ENCODE measurements at regions not wholly inside any gene's neighbourhood (a gene's known extent, or its start where the extent isn't known, plus 50 kb on each side); places are given as distances from the start of the nearest gene placed in this dataset.

GRCh38 chr6:14655201-14656061 is 537.9 kb downstream of the CD83 start:
- DNase-seq: no peak
- H3K4me1 ChIP-seq: peaks cover 12% of the 10 kb centered on the region
- intact Hi-C loops (cut with DNase I): no loop called here
- no peaks in the 10 kb centered on the region for H3K27me3 ChIP-seq (ENCODE audit: insufficient read depth in 3 of 3, low read length in 2 of 3)
- no peaks in the 10 kb centered on the region for H3K36me3 ChIP-seq (ENCODE audit: insufficient read depth in 1 of 2, low read depth in 1 of 2)
- H3K27ac ChIP-seq: no peak overlapping the region
- H3K9me3 ChIP-seq: no peaks in the 10 kb centered on the region
- WGBS, 3 donors: 45 to 62% (median 48%) methylated on average over 16 of the region's 16 CpGs
- H3K4me3 ChIP-seq: no peak overlapping the region
- TF ChIP-seq CTCF (IDR thresholded peaks at IDR 0.05): no peak
- ATAC-seq: peak in 3 of 4 donors; percentile 46 to 69 (median 60)

GRCh38 chr6:14656078-14656521 is 538.5 kb downstream of the CD83 start:
- H3K9me3 ChIP-seq: no peaks in the 10 kb centered on the region
- H3K4me3 ChIP-seq: no peak overlapping the region
- TF ChIP-seq CTCF (IDR thresholded peaks at IDR 0.05): no peak
- no peak for DNase-seq
- WGBS, 3 donors: 26 to 36% (median 28%) methylated on average over 4 of the region's 4 CpGs
- intact Hi-C loops (cut with DNase I): no loop called here
- H3K27me3 ChIP-seq (ENCODE audit: insufficient read depth in 3 of 3, low read length in 2 of 3): no peaks in the 10 kb centered on the region
- H3K36me3 ChIP-seq (ENCODE audit: insufficient read depth in 1 of 2, low read depth in 1 of 2): no peaks in the 10 kb centered on the region
- H3K27ac ChIP-seq: no peak overlapping the region
- H3K4me1 ChIP-seq: peaks cover 12% of the 10 kb centered on the region
- no peak for ATAC-seq

GRCh38 chr6:14656649-14657048 is 539.1 kb downstream of the CD83 start:
- TF ChIP-seq CTCF (IDR thresholded peaks at IDR 0.05): no peak
- H3K27ac ChIP-seq: no peak overlapping the region
- 57 to 80% (median 70%) methylated on average over 4 of the region's 4 CpGs for WGBS, 3 donors
- H3K4me3 ChIP-seq: no peak overlapping the region
- no peaks in the 10 kb centered on the region for H3K27me3 ChIP-seq (ENCODE audit: insufficient read depth in 3 of 3, low read length in 2 of 3)
- no peak for DNase-seq
- peaks cover 12% of the 10 kb centered on the region for H3K4me1 ChIP-seq
- intact Hi-C loops (cut with DNase I): no loop called here
- ATAC-seq: no peak
- no peaks in the 10 kb centered on the region for H3K9me3 ChIP-seq
- H3K36me3 ChIP-seq (ENCODE audit: insufficient read depth in 1 of 2, low read depth in 1 of 2): no peaks in the 10 kb centered on the region

DNA sequence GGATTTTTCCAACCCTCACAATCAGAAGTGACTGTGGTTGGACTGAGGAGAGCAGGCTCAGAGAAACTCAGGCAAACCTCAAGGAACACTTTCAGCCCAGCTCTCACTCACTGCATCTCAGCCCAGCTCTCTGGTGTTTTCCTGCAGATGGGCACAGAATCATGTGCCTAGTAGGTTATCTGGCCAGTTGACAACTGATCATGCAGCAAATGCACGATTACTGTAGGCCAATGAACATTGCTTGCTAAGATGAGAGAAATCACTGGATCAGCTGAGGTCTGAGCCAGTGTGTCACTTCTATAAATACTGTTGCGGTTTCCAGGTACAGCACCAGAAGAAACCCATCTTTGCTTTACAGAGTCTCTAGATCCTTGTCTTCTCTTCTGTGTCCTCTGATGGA is 540.5 kb downstream of the CD83 start:
- no peaks in the 10 kb centered on the region for H3K36me3 ChIP-seq (ENCODE audit: insufficient read depth in 1 of 2, low read depth in 1 of 2)
- no peak for DNase-seq
- WGBS, 3 donors: 71 to 81% (median 75%) methylated on average over 2 of the region's 2 CpGs
- H3K27ac ChIP-seq: no peak overlapping the region
- no peak for TF ChIP-seq CTCF (IDR thresholded peaks at IDR 0.05)
- H3K9me3 ChIP-seq: no peaks in the 10 kb centered on the region
- no peak overlapping the region for H3K4me3 ChIP-seq
- peaks cover 0 to 2% (median 0%) of the 10 kb centered on the region in 3 donors for H3K27me3 ChIP-seq (ENCODE audit: insufficient read depth in 3 of 3, low read length in 2 of 3)
- intact Hi-C loops (cut with DNase I): no loop called here
- peaks cover 12% of the 10 kb centered on the region for H3K4me1 ChIP-seq
- ATAC-seq: no peak
